GM19324 (cell line): ENCODE measurements at regions not wholly inside any gene's neighbourhood (a gene's known extent, or its start where the extent isn't known, plus 50 kb on each side); places are given as distances from the start of the nearest gene placed in this dataset.

Experiments used
- ATAC-seq: cut with Tn5 transposase; IDR thresholded peaks from one replicate; pipeline ENCODE4 v1.9.1; 2021; ENCODE audit warnings: mild to moderate bottlenecking, moderate library complexity; ENCODE audit not compliant: unreplicated experiment, low FRiP score

- no peak for ATAC-seq
Measured at GRCh38 chr16:65294165-65294564, 172.3 kb upstream of the CDH11 start.

- no peak for ATAC-seq
Measured at GRCh38 chr16:65289022-65289421, 167.2 kb upstream of the CDH11 start.

DNA sequence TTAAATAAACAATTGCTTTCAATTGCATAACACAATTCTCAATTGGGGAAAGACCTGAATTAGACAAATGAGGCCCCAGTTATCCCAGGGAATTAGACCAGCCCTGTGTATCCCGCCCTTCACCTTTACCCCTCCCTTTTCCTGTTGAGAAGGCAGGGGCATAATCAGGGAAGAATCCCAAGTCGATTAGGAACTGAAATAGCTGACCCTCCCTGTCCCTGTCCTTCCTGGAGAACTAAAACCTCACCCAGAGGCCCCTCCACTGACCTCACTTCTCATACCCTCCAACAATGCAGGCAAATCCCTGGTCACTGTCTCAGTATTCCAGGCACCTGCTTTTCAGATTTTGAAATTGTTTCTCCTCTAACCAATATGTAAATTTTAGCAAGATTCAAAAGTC, 165.4 kb upstream of the CDH11 start:
- no peak for ATAC-seq

DNA sequence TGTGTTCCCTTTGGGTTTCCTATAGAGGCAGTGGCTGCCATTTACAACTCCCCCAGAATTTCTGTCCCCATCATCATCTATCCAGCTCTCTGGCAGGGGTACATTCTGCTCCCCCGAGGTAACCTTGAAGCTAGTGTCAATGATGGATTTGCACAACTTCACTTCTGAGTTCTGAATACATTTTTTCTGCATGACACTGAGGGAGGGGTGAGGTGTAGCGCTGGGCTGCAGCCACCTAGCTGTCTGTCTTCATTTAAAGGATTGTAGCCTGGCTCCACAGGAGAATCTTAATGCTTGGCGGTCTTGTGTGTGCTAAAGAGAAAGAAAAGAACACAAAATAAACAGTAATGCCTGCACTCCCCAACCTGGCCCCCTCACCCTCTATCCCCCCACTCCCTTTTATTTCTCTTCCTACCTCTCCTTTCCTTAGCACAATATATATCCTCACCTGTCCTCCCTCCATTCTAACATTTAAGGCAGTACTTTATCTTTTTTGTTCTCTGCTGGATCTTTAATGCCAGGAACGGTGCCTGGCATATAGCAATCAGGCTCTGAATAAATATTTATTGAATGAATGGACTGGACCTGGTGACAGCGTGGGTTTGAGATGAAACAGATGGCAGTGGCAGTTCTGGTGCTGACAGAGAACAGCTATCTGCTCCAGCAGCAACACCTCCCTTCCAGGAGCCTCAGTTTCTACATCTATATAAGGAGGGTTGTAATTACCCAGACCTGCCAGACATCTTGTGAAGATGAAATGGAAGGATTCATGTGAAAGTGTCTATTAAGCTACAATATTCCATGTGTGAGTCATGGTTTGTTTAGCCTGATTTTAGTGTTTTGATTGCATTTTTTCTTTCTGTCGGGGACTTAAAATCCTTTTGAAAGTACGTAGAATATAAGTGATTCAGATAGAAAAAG, 163.5 kb upstream of the CDH11 start:
- ATAC-seq: no peak

- ATAC-seq: no peak
Measured at GRCh38 chr16:65284626-65285025, 162.8 kb upstream of the CDH11 start.

DNA sequence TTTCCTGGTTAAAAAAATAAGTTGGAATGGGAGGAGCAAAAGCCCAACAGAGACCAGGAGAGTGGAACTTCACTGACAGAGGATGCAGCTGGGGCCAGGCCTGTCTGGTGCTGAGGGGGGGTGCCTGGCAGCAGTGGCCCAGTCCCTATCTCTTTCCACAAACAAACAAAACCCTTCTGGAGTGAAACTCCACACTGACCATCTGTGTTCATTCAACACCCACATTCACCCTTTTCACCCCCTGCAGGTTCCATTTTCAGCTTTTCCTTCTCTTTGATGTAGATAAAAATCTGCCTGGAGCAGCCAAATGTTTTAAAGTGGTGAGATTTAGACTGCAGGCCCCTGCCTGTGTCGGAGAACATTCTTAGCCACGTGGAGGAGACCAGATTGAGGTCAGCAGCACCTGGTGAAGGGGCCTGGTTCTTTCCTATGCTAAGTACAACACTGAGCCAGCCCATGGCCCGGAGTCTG, 161.4 kb upstream of the CDH11 start:
- no peak for ATAC-seq

GRCh38 chr16:65281586-65281985, 159.7 kb upstream of the CDH11 start:
- ATAC-seq: no peak

DNA sequence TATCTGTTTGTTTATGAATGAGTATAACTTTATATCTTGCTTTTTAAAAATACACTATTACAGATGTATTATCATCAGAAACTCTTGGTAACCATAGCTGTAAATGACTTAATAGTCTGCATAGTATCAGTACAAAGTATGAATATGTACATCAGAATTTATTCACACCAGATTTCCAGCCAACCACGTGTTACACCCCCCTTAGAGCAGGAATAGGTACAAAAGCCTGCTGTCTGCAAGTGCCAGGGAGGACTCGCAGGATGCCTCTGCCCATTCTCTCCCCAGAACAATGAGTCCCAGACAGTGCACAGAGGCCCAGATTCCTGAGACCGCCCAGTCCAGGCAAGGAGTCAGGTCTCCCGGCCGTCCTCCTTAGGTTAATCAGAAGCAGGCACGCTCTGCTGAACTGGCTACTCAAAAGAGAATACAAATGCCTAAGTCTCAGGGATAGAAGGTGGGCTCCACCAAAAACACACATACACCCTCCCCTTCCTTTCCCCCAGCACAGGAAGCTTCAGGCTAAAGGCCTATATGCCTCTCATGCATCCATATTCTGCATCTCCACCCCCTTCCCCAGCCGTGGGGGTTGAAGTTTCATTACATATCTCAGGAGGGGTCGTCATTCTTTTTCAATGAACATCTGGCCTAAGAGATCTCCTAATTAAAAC, 159.1 kb upstream of the CDH11 start:
- no peak for ATAC-seq

GRCh38 chr16:65279576-65279975, 157.7 kb upstream of the CDH11 start:
- no peak for ATAC-seq

DNA sequence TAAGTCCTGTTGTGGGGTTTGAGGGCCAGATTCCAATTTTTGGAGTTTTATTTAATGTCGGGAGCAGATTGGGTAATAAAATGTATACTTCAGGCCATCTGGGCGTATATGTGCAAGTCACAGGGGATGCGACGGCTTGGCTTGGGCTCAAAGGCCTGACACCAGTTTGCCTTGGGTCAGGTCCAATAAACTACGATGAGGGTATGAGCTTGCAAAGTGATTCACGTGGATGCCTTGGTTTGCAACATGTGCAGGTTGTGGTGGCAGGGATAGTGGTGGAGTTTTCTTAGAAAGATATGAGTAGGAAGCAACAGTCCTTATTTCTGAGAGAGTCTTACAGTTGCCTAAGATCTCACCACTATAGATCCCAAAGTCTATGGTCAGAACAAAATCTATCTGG, 157.0 kb upstream of the CDH11 start:
- no peak for ATAC-seq

GRCh38 chr16:65274566-65274965, 152.7 kb upstream of the CDH11 start:
- ATAC-seq: no peak

DNA sequence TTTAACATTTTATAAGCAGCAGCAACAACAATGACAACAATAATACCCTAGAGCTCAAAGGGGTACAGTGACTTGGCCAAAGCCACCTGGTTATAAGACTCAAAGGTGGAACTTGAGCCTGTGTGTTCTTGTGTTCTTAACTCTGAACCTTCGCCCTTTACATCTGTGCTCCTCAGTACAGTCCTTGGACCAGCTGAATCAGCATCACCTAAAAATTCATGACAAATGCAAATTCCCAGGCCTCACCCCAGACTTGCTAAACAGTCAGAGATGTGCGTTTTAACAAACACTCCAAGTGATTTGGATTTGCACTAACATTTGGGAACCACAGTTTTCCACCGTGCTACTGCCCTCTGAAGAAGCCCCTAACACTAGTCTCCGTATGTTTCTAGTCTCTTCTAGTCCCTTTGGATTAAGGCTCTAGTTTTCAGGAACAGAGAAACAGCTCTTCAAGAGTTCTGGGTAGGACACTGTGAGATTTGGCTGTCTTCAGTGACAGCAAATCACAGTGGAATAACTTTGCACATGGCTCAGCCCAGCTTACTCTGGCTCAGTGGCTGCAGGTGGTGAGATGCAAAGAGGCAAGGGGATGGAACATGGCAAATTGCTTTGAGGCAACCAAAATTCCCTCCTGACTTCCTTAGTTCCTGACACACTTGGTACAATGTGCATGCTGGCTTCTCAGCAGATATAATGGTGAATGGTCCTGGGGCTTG, 151.0 kb upstream of the CDH11 start:
- no peak for ATAC-seq

DNA sequence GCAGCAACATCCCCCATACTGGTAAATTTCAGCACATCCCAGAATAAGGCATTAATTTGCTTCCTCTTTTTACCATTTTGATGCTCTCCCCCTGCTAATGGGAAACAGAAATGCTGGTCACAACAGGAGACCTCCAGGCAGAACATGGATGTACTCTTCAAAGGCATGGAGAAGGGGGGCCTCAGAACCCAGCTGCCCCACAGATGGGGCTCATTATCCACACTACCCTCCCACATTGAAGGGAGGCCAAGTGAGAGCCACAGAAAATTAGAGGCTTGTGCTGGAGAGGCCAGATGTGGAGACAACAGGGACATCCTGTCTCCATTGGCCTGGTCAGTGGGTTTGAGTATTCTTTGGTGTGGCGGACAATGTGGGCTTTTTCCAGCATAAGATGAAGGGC, 150.1 kb upstream of the CDH11 start:
- no peak for ATAC-seq

DNA sequence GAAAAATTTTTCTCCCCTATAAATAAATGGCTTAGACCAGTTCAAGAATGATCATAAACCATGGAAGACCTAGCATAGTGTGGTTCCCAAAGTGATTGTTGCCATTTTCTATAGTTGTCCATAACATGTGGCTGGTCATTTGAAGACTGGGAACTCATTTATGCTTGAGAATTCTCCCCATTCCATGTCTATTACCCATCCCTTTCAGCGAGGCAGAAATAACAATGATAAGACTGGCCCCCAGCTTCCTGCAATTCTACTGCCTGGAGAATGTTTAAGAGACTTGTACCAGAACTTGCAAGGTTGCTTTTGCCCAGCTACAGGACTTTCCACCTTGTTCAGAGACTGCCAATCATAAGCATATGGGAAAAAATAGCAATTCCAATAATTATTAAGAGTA, 146.5 kb upstream of the CDH11 start:
- ATAC-seq: no peak

- ATAC-seq: no peak
Measured at GRCh38 chr16:65263896-65264295, 142.0 kb upstream of the CDH11 start.

- ATAC-seq: no peak
Measured at GRCh38 chr16:65260746-65261145, 138.9 kb upstream of the CDH11 start.

- no peak for ATAC-seq
Measured at GRCh38 chr16:65254144-65254543, 132.3 kb upstream of the CDH11 start.

GRCh38 chr16:65249768-65250167, 127.9 kb upstream of the CDH11 start:
- no peak for ATAC-seq

DNA sequence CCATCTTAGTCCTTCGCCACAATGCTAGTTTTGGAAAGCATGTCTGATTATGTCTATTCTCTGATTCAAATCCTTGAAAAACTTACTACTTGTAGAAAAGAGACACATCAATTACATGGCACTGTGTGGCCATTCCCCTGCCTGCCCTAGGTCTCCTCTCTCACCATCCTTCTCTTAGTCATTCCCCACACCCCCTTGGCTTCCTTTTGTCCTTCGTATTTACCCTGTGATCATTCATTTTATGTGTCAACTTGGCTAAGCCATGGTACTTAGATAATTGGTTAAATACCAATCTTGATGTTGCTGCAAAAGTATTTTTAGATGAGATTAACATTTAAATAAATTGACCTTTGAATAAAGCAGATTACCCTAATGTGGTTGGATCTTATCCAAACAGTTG, 122.9 kb upstream of the CDH11 start:
- ATAC-seq: no peak

GRCh38 chr16:65235339-65236177, 113.7 kb upstream of the CDH11 start:
- ATAC-seq: no peak
